SU-DHL-6 (cell line): ENCODE measurements at regions not wholly inside any gene's neighbourhood (a gene's known extent, or its start where the extent isn't known, plus 50 kb on each side); places are given as distances from the start of the nearest gene placed in this dataset.

Experiments
- EZH2phosphoT487 ChIP-seq: fragments of 200-600 bp; sonication (generic), shearing (Covaris generic); conservative IDR thresholded peaks from 2 replicates; pipeline ENCODE4 v1.6.1; 2018; ENCODE audit warnings: mild to moderate bottlenecking, antibody characterized with exemption, low read length, moderate library complexity, mixed read lengths
- TF ChIP-seq, protein P1 (sequence below): fragments of 200-600 bp; sonication (generic); IDR thresholded peaks from one replicate; pipeline ENCODE4 v1.5.1; 2017; ENCODE audit warnings: antibody characterized with exemption, mild to moderate bottlenecking, low read length, moderate library complexity; ENCODE audit not compliant: insufficient read depth, poor library complexity, severe bottlenecking

DNA sequence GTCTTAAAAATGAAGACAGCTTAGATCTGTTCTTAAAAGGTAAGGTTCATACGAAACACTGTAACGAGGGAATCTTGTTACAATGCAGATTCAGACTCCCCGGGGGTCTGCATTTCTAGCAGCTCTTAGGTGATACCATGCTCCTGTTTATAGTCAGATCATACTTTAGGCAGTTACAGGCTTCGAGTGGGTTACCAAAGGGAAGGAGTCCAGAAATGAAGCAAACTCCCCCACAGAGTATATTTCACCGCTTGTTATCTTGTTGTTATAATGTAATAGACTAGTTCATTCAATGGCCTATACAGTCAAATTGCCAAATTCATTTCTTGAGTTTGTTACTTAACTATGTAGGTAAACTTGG lies 601.1 kb downstream of the USP25 start:
- TF ChIP-seq, protein P1, sequence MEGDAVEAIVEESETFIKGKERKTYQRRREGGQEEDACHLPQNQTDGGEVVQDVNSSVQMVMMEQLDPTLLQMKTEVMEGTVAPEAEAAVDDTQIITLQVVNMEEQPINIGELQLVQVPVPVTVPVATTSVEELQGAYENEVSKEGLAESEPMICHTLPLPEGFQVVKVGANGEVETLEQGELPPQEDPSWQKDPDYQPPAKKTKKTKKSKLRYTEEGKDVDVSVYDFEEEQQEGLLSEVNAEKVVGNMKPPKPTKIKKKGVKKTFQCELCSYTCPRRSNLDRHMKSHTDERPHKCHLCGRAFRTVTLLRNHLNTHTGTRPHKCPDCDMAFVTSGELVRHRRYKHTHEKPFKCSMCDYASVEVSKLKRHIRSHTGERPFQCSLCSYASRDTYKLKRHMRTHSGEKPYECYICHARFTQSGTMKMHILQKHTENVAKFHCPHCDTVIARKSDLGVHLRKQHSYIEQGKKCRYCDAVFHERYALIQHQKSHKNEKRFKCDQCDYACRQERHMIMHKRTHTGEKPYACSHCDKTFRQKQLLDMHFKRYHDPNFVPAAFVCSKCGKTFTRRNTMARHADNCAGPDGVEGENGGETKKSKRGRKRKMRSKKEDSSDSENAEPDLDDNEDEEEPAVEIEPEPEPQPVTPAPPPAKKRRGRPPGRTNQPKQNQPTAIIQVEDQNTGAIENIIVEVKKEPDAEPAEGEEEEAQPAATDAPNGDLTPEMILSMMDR, result no peak
- TF ChIP-seq EZH2phosphoT487, result no peak
